ENCODE measurements at regions not wholly inside any gene's neighbourhood (a gene's known extent, or its start where the extent isn't known, plus 50 kb on each side); places are given as distances from the start of the nearest gene placed in this dataset.

GRCh38 chr14:71665781-71666180, 266.4 kb upstream of the RGS6 start:
- no peaks in the 10 kb centered on the region for H3K27me3 Mint-ChIP-seq
- no peaks in the 10 kb centered on the region for H3K4me1 ChIP-seq (ENCODE audit: control insufficient read depth, insufficient read depth, low read length, poor library complexity, severe bottlenecking)
- DNase-seq (no peak), ATAC-seq (ENCODE audit: low read depth in 2 of 2) (no peak)
- peaks cover 0 to 9% (median 4%) of the 10 kb centered on the region in 4 donors for H3K4me1 Mint-ChIP-seq
- H3K4me3 Mint-ChIP-seq: no peak overlapping the region
- no peaks in the 10 kb centered on the region for H3K27me3 ChIP-seq (ENCODE audit: control insufficient read depth, insufficient read depth, low read length)
- H3K4me3 ChIP-seq (ENCODE audit: low read depth, low read length): no peak overlapping the region
- H3K36me3 Mint-ChIP-seq: peaks cover 30% of the 10 kb centered on the region
- no peak overlapping the region for H3K27ac ChIP-seq (ENCODE audit: insufficient read depth, low read length, poor library complexity, severe bottlenecking)
- peaks cover 13% of the 10 kb centered on the region for H3K36me3 ChIP-seq (ENCODE audit: control insufficient read depth, insufficient read depth, low read length)
- H3K27ac Mint-ChIP-seq: no peak overlapping the region
- H3K9me3 Mint-ChIP-seq: no peaks in the 10 kb centered on the region
- H3K9me3 ChIP-seq (ENCODE audit: control insufficient read depth in 2 of 2, low read length in 2 of 2): no peaks in the 10 kb centered on the region

DNA sequence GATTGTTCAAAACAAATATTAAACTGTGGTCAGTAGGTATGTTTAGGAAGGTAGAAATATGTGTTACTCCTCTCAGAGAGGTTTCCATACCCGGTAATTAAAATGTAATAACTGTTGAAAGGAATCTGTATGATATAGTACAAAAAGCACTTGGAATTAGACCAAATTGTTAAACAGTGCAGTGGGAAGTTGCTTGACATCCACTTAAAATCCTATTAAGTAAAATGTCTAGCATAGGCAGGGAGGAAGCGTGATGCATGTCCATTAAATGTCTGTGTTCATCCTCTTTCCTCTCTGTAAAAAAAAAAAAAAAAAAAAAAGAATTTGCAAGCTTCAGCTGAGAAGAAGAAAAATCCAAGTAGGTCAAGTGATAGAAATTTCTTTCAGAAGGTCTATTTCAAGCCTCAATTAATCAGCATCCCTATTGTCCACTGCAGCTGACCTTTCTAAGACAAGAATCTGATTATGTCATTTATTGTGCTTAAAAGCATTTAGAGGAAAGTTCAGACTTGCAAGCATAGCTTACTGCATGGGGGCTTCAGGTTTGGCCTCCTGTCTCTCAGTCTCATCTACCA, 265.6 kb upstream of the RGS6 start:
- Histone ChIP-seq H3K27ac (ENCODE audit: insufficient read depth, low read length, poor library complexity, severe bottlenecking) (no peak overlapping the region), H3K4me1 (ENCODE audit: control insufficient read depth, insufficient read depth, low read length, poor library complexity, severe bottlenecking) (no peaks in the 10 kb centered on the region), H3K9me3 (ENCODE audit: control insufficient read depth in 2 of 2, low read length in 2 of 2) (no peaks in the 10 kb centered on the region), H3K27me3 (ENCODE audit: control insufficient read depth, insufficient read depth, low read length) (no peaks in the 10 kb centered on the region), H3K4me3 (ENCODE audit: low read depth, low read length) (no peak overlapping the region), H3K36me3 (ENCODE audit: control insufficient read depth, insufficient read depth, low read length) (peaks cover 5% of the 10 kb centered on the region)
- no peak overlapping the region for H3K4me3 Mint-ChIP-seq
- peaks cover 28% of the 10 kb centered on the region for H3K36me3 Mint-ChIP-seq
- no peak for DNase-seq
- H3K4me1 Mint-ChIP-seq: peaks cover 6 to 13% (median 10%) of the 10 kb centered on the region in 4 donors
- H3K27ac Mint-ChIP-seq: no peak overlapping the region
- no peaks in the 10 kb centered on the region for H3K9me3 Mint-ChIP-seq
- ATAC-seq (ENCODE audit: low read depth in 2 of 2): no peak
- no peaks in the 10 kb centered on the region for H3K27me3 Mint-ChIP-seq

GRCh38 chr14:71668186-71668912, 263.9 kb upstream of the RGS6 start:
- Histone ChIP-seq H3K9me3 (ENCODE audit: control insufficient read depth in 2 of 2, low read length in 2 of 2) (no peaks in the 10 kb centered on the region), H3K27ac (ENCODE audit: insufficient read depth, low read length, poor library complexity, severe bottlenecking) (no peak overlapping the region), H3K36me3 (ENCODE audit: control insufficient read depth, insufficient read depth, low read length) (peaks cover 7% of the 10 kb centered on the region), H3K4me3 (ENCODE audit: low read depth, low read length) (no peak overlapping the region), H3K4me1 (ENCODE audit: control insufficient read depth, insufficient read depth, low read length, poor library complexity, severe bottlenecking) (no peaks in the 10 kb centered on the region), H3K27me3 (ENCODE audit: control insufficient read depth, insufficient read depth, low read length) (no peaks in the 10 kb centered on the region)
- Mint-ChIP-seq H3K4me1 (peaks cover 6 to 14% (median 11%) of the 10 kb centered on the region in 4 donors), H3K4me3 (no peak overlapping the region), H3K27me3 (no peaks in the 10 kb centered on the region), H3K9me3 (peaks cover 0 to 4% (median 0%) of the 10 kb centered on the region in 7 donors), H3K36me3 (peaks cover 35% of the 10 kb centered on the region), H3K27ac (no peak overlapping the region)
- ATAC-seq (ENCODE audit: low read depth in 2 of 2) (no peak), DNase-seq (no peak)

DNA sequence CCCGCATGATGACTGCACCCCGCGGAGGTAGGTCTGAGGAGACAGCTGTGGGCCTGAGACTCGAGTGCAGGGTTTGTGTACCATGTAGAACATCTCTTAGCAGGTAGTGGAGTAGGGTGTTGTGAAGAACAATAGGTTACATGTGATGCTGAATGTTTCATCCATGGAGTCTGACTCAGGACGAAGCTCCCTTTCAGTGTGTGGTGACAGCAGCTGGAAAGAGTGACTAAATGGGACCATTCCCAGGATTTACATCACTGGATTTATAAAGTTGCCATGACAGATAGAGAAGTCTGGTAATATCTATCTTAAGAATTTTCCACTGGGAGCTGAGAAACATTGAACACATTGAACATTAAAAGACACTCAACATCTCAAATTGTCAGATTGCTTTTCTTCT, 259.6 kb upstream of the RGS6 start:
- Mint-ChIP-seq H3K4me3 (no peak overlapping the region), H3K36me3 (peaks cover 43% of the 10 kb centered on the region), H3K9me3 (peaks cover 0 to 6% (median 0%) of the 10 kb centered on the region in 7 donors), H3K4me1 (peaks cover 4 to 13% (median 9%) of the 10 kb centered on the region in 4 donors), H3K27ac (no peak overlapping the region), H3K27me3 (no peaks in the 10 kb centered on the region)
- ATAC-seq (ENCODE audit: low read depth in 2 of 2) (no peak), DNase-seq (no peak)
- H3K27ac ChIP-seq (ENCODE audit: insufficient read depth, low read length, poor library complexity, severe bottlenecking): no peak overlapping the region
- peaks cover 15% of the 10 kb centered on the region for H3K36me3 ChIP-seq (ENCODE audit: control insufficient read depth, insufficient read depth, low read length)
- H3K4me3 ChIP-seq (ENCODE audit: low read depth, low read length): no peak overlapping the region
- no peaks in the 10 kb centered on the region for H3K4me1 ChIP-seq (ENCODE audit: control insufficient read depth, insufficient read depth, low read length, poor library complexity, severe bottlenecking)
- no peaks in the 10 kb centered on the region for H3K9me3 ChIP-seq (ENCODE audit: control insufficient read depth in 2 of 2, low read length in 2 of 2)
- H3K27me3 ChIP-seq (ENCODE audit: control insufficient read depth, insufficient read depth, low read length): no peaks in the 10 kb centered on the region

- Histone ChIP-seq H3K36me3 (ENCODE audit: control insufficient read depth, insufficient read depth, low read length) (peaks cover 15% of the 10 kb centered on the region), H3K9me3 (ENCODE audit: control insufficient read depth in 2 of 2, low read length in 2 of 2) (no peaks in the 10 kb centered on the region), H3K27ac (ENCODE audit: insufficient read depth, low read length, poor library complexity, severe bottlenecking) (no peak overlapping the region), H3K4me1 (ENCODE audit: control insufficient read depth, insufficient read depth, low read length, poor library complexity, severe bottlenecking) (no peaks in the 10 kb centered on the region), H3K4me3 (ENCODE audit: low read depth, low read length) (no peak overlapping the region), H3K27me3 (ENCODE audit: control insufficient read depth, insufficient read depth, low read length) (no peaks in the 10 kb centered on the region)
- DNase-seq (no peak), ATAC-seq (ENCODE audit: low read depth in 2 of 2) (no peak)
- no peaks in the 10 kb centered on the region for H3K27me3 Mint-ChIP-seq
- H3K4me1 Mint-ChIP-seq: peaks cover 4 to 14% (median 6%) of the 10 kb centered on the region in 4 donors
- H3K27ac Mint-ChIP-seq: no peak overlapping the region
- H3K4me3 Mint-ChIP-seq: no peak overlapping the region
- peaks cover 58% of the 10 kb centered on the region for H3K36me3 Mint-ChIP-seq
- peaks cover 0 to 6% (median 0%) of the 10 kb centered on the region in 7 donors for H3K9me3 Mint-ChIP-seq
Measured at GRCh38 chr14:71675126-71675899, 256.9 kb upstream of the RGS6 start.

- Mint-ChIP-seq H3K4me1 (peaks cover 4 to 11% (median 5%) of the 10 kb centered on the region in 4 donors), H3K4me3 (no peak overlapping the region), H3K27ac (no peak overlapping the region), H3K27me3 (no peaks in the 10 kb centered on the region), H3K9me3 (peaks cover 0 to 6% (median 0%) of the 10 kb centered on the region in 7 donors), H3K36me3 (peaks cover 59% of the 10 kb centered on the region)
- Histone ChIP-seq H3K27me3 (ENCODE audit: control insufficient read depth, insufficient read depth, low read length) (no peaks in the 10 kb centered on the region), H3K4me1 (ENCODE audit: control insufficient read depth, insufficient read depth, low read length, poor library complexity, severe bottlenecking) (no peaks in the 10 kb centered on the region), H3K9me3 (ENCODE audit: control insufficient read depth in 2 of 2, low read length in 2 of 2) (no peaks in the 10 kb centered on the region), H3K4me3 (ENCODE audit: low read depth, low read length) (no peak overlapping the region), H3K27ac (ENCODE audit: insufficient read depth, low read length, poor library complexity, severe bottlenecking) (no peak overlapping the region), H3K36me3 (ENCODE audit: control insufficient read depth, insufficient read depth, low read length) (peaks cover 15% of the 10 kb centered on the region)
- no peak for DNase-seq
- ATAC-seq (ENCODE audit: low read depth in 2 of 2): no peak
Measured at GRCh38 chr14:71675900-71676287, 256.3 kb upstream of the RGS6 start.

DNA sequence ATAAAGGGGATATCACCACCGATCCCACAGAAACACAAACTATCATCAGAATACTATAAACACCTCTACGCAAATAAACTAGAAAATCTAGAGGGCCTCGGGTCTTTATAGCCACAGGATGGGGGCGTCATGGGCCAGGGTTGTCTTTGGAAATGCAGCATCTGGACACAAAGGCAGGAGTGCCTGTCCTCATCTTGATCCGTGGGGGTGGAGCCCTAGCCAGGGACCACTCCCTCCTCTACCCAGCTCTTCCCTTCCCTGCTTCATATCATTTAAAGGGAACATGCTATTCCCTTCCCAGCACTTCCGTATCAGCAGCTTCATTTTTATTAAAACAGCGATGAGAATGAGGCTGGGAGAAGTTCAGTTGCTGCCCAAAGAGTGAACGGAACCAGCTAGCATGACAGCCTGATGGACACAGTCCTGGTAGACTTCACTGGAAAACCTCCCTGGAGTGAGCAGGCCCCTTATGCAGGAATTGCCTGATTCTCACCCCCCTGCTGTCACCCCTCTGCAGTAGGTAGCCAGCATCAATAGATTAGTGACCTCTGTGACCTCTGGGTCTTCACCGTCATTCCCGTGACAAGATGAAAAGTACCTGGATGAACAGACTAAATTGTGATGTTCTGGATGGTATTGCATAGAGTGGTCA, 251.4 kb upstream of the RGS6 start:
- Mint-ChIP-seq H3K27me3 (no peaks in the 10 kb centered on the region), H3K27ac (no peak overlapping the region), H3K4me3 (no peak overlapping the region), H3K4me1 (peaks cover 0 to 5% (median 1%) of the 10 kb centered on the region in 4 donors), H3K36me3 (peaks cover 42% of the 10 kb centered on the region), H3K9me3 (peaks cover 0 to 3% (median 0%) of the 10 kb centered on the region in 7 donors)
- DNase-seq: no peak
- H3K27me3 ChIP-seq (ENCODE audit: control insufficient read depth, insufficient read depth, low read length): no peaks in the 10 kb centered on the region
- H3K4me1 ChIP-seq (ENCODE audit: control insufficient read depth, insufficient read depth, low read length, poor library complexity, severe bottlenecking): no peaks in the 10 kb centered on the region
- no peak for ATAC-seq (ENCODE audit: low read depth in 2 of 2)
- peaks cover 7% of the 10 kb centered on the region for H3K36me3 ChIP-seq (ENCODE audit: control insufficient read depth, insufficient read depth, low read length)
- H3K4me3 ChIP-seq (ENCODE audit: low read depth, low read length): no peak overlapping the region
- H3K27ac ChIP-seq (ENCODE audit: insufficient read depth, low read length, poor library complexity, severe bottlenecking): no peak overlapping the region
- no peaks in the 10 kb centered on the region for H3K9me3 ChIP-seq (ENCODE audit: control insufficient read depth in 2 of 2, low read length in 2 of 2)

Measured in CD4-positive, CD25-positive, alpha-beta regulatory T cell (primary cell).